Kidney (tissue), 13 donors: ENCODE measurements at regions not wholly inside any gene's neighbourhood (a gene's known extent, or its start where the extent isn't known, plus 50 kb on each side); places are given as distances from the start of the nearest gene placed in this dataset.

Source experiments
- DNase-seq, 5 donors: peaks; one replicate each; pipeline ENCODE4 v3.0.0-alpha.2; 2013 to 2020
- FAIRE-seq: peaks from 2 replicates; lab custom pipeline; 2012; peaks lifted over from hg19 to GRCh38; lab: Jason Lieb, UNC
- H3K27ac ChIP-seq, 2 donors: one replicate each; pipeline ENCODE4 v1.7.0; 2013; ENCODE audit warnings: low read depth in 2 of 2, low read length in 2 of 2, inconsistent platforms in 1 of 2
- H3K27me3 ChIP-seq: one replicate; pipeline ENCODE4 v1.7.1; 2013; ENCODE audit warnings: low read length, inconsistent platforms; ENCODE audit not compliant: control insufficient read depth, insufficient read depth
- H3K36me3 ChIP-seq, 3 donors: one replicate each; pipeline versions ENCODE4 v1.7.0 to v1.7.1; 2013; ENCODE audit warnings: low read length in 3 of 3, control low read depth in 1 of 3, inconsistent platforms in 1 of 3; ENCODE audit not compliant: insufficient read depth in 3 of 3, control insufficient read depth in 2 of 3
- H3K4me1 ChIP-seq, 3 donors: one replicate each; pipeline versions ENCODE4 v1.7.0 to v1.7.1; 2013; ENCODE audit warnings: low read length in 3 of 3, inconsistent platforms in 1 of 3, low read depth in 1 of 3; ENCODE audit not compliant: control insufficient read depth in 2 of 3, insufficient read depth in 2 of 3
- H3K4me3 ChIP-seq, 3 donors: one replicate each; pipeline versions ENCODE4 v1.7.0 to v1.8.1; 2013; ENCODE audit warnings: low read length in 3 of 3, control low read depth in 1 of 3, inconsistent platforms in 1 of 3
- H3K9ac ChIP-seq, 3 donors: one replicate each; pipeline versions ENCODE4 v1.7.0 to v1.7.1; 2013; ENCODE audit warnings: low read length in 3 of 3, control low read depth in 1 of 3, inconsistent platforms in 1 of 3
- H3K9me3 ChIP-seq, 3 donors: one replicate each; pipeline versions ENCODE4 v1.7.0 to v1.7.1; 2013; ENCODE audit warnings: low read length in 3 of 3, control low read depth in 1 of 3, inconsistent platforms in 1 of 3; ENCODE audit not compliant: control insufficient read depth in 2 of 3, insufficient read depth in 1 of 3
- CTCF ChIP-seq: IDR thresholded peaks from 3 replicates; pipeline ENCODE4 v1.5.1; 2012; ENCODE audit warnings: mild to moderate bottlenecking, moderate library complexity, borderline replicate concordance; ENCODE audit not compliant: insufficient read depth; ENCODE audit errors: extremely low read depth
- intact Hi-C: fragments of 100-400 bp; cut with DNase I; formaldehyde crosslinking; loops from one replicate; pipeline ENCODE4 v1.11.1; 2022
- donor health status: control.
- donor health status: control.
- donor health status: control.
- donor health status: control.
- donor health status: control.
- donor health status: DM: yes; HTN: yes; CAD: no.
- donor health status: Normal renal cell carcinoma (clear cell type).

GRCh38 chr3:23659840-23660430, 145.8 kb upstream of the UBE2E1 start:
- intact Hi-C loops: no loop called here
- H3K27me3 ChIP-seq: no peaks in the 10 kb centered on the region
- no peaks in the 10 kb centered on the region for H3K36me3 ChIP-seq
- H3K27ac ChIP-seq: no peak overlapping the region
- H3K9ac ChIP-seq: no peak overlapping the region
- H3K4me3 ChIP-seq: no peak overlapping the region
- FAIRE-seq (no peak), DNase-seq (no peak)
- no peaks in the 10 kb centered on the region for H3K4me1 ChIP-seq
- H3K9me3 ChIP-seq: peaks cover 0 to 7% (median 0%) of the 10 kb centered on the region in 3 donors
- no peak for TF ChIP-seq CTCF

- H3K27ac ChIP-seq: no peak overlapping the region
- no peak overlapping the region for H3K9ac ChIP-seq
- FAIRE-seq: no peak
- no peaks in the 10 kb centered on the region for H3K36me3 ChIP-seq
- intact Hi-C loops: no loop called here
- no peak for DNase-seq
- no peak for TF ChIP-seq CTCF
- no peaks in the 10 kb centered on the region for H3K9me3 ChIP-seq
- no peaks in the 10 kb centered on the region for H3K4me1 ChIP-seq
- no peak overlapping the region for H3K4me3 ChIP-seq
- no peaks in the 10 kb centered on the region for H3K27me3 ChIP-seq
These were observed 143.6 kb upstream of the UBE2E1 start for GRCh38 chr3:23662079-23662617.

- intact Hi-C loops: no loop called here
- no peaks in the 10 kb centered on the region for H3K36me3 ChIP-seq
- H3K4me3 ChIP-seq: no peak overlapping the region
- H3K27ac ChIP-seq: no peak overlapping the region
- H3K9me3 ChIP-seq: no peaks in the 10 kb centered on the region
- no peak overlapping the region for H3K9ac ChIP-seq
- no peaks in the 10 kb centered on the region for H3K27me3 ChIP-seq
- FAIRE-seq (no peak), DNase-seq (no peak)
- TF ChIP-seq CTCF: no peak
- no peaks in the 10 kb centered on the region for H3K4me1 ChIP-seq
These were observed 142.5 kb upstream of the UBE2E1 start for GRCh38 chr3:23663246-23663645.
